Stimulated activated memory B cell treated with anti-CD40 and anti-IgM and Interleukin-4, amounts not matched to agents 10 μg/mL and 1 μg/mL and 100 μg/mL, for 72 hours (primary cell): ENCODE measurements at regions not wholly inside any gene's neighbourhood (a gene's known extent, or its start where the extent isn't known, plus 50 kb on each side); places are given as distances from the start of the nearest gene placed in this dataset.
"Not testable (repeated sequence)": the region's sequence is repeated elsewhere in the genome, so short reads cannot be mapped to it uniquely, and the experiment has no call there.

Experiments used
- ATAC-seq: fragments of 150-1000 bp; cut with Tn5 transposase; 2 replicates; pipeline ENCODE4 v1.10.0; 2021
- H3K27ac Mint-ChIP-seq: one replicate; pipeline ENCODE4 v1.8.0; 2022; ENCODE audit warnings: mild to moderate bottlenecking, mixed read lengths
- H3K27me3 Mint-ChIP-seq: one replicate; pipeline ENCODE4 v1.8.0; 2022; ENCODE audit warnings: mixed read lengths
- H3K36me3 Mint-ChIP-seq: one replicate; pipeline ENCODE4 v1.8.0; 2022; ENCODE audit warnings: mixed read lengths
- H3K4me1 Mint-ChIP-seq: one replicate; pipeline ENCODE4 v1.8.0; 2022; ENCODE audit warnings: mixed read lengths
- H3K4me3 Mint-ChIP-seq: one replicate; pipeline ENCODE4 v1.8.0; 2022; ENCODE audit warnings: mild to moderate bottlenecking, moderate library complexity, mixed read lengths
- H3K9me3 Mint-ChIP-seq: one replicate; pipeline ENCODE4 v1.8.0; 2022; ENCODE audit warnings: mixed read lengths

GRCh38 chr18:39186008-39186407, 1620.4 kb upstream of the CELF4 start:
- no peaks in the 10 kb centered on the region for H3K27me3 Mint-ChIP-seq
- H3K4me3 Mint-ChIP-seq, result no peak overlapping the region
- no peak for ATAC-seq
- H3K4me1 Mint-ChIP-seq, result no peaks in the 10 kb centered on the region
- no peaks in the 10 kb centered on the region for H3K9me3 Mint-ChIP-seq
- H3K36me3 Mint-ChIP-seq, result no peaks in the 10 kb centered on the region
- H3K27ac Mint-ChIP-seq, result no peak overlapping the region

- Mint-ChIP-seq H3K27ac (no peak overlapping the region), H3K27me3 (no peaks in the 10 kb centered on the region), H3K4me3 (no peak overlapping the region), H3K36me3 (no peaks in the 10 kb centered on the region), H3K9me3 (no peaks in the 10 kb centered on the region), H3K4me1 (no peaks in the 10 kb centered on the region)
- no peak for ATAC-seq
These were observed 1618.6 kb upstream of the CELF4 start for GRCh38 chr18:39184176-39184575.

GRCh38 chr18:39178166-39178565, 1612.6 kb upstream of the CELF4 start:
- no peaks in the 10 kb centered on the region for H3K36me3 Mint-ChIP-seq
- no peaks in the 10 kb centered on the region for H3K27me3 Mint-ChIP-seq
- no peak overlapping the region for H3K27ac Mint-ChIP-seq
- no peaks in the 10 kb centered on the region for H3K4me1 Mint-ChIP-seq
- H3K9me3 Mint-ChIP-seq, result no peaks in the 10 kb centered on the region
- no peak for ATAC-seq
- no peak overlapping the region for H3K4me3 Mint-ChIP-seq

- Mint-ChIP-seq H3K9me3 (peaks cover 3% of the 10 kb centered on the region), H3K4me1 (no peaks in the 10 kb centered on the region), H3K4me3 (no peak overlapping the region), H3K27me3 (no peaks in the 10 kb centered on the region), H3K27ac (no peak overlapping the region), H3K36me3 (no peaks in the 10 kb centered on the region)
- no peak for ATAC-seq
These were observed 1607.3 kb upstream of the CELF4 start for GRCh38 chr18:39172695-39173421.

- Mint-ChIP-seq H3K4me1 (no peaks in the 10 kb centered on the region), H3K27me3 (no peaks in the 10 kb centered on the region)
These were observed 1603.1 kb upstream of the CELF4 start for GRCh38 chr18:39168723-39169122.

DNA sequence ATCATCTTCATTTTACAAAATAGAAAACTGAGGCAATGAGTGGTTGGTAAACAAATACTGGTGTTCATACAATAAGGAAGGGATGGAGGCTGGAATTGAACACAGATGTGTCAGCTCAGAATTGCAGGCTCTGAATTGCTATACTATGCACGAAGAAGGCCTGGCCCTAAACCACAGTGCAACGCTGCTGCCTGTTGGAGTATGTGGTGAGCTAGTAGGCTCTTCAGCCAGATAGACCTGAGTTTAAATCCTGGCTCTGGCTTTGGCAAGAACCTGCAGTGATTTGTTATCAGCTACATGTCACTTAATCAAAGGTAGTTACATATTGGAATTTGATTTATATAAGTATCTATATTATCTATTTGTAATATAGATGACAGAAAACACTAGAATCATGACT, 1602.4 kb upstream of the CELF4 start:
- Mint-ChIP-seq H3K4me1 (no peaks in the 10 kb centered on the region), H3K4me3 (no peak overlapping the region), H3K9me3 (peaks cover 8% of the 10 kb centered on the region), H3K27me3 (no peaks in the 10 kb centered on the region), H3K27ac (no peak overlapping the region), H3K36me3 (no peaks in the 10 kb centered on the region)
- ATAC-seq, result no peak

More at GRCh38 chr18:39168723-39169122, 1603.1 kb upstream of the CELF4 start:
- H3K9me3 Mint-ChIP-seq, result peaks cover 8% of the 10 kb centered on the region
- no peaks in the 10 kb centered on the region for H3K36me3 Mint-ChIP-seq
- no peak overlapping the region for H3K4me3 Mint-ChIP-seq
- ATAC-seq, result no peak
- no peak overlapping the region for H3K27ac Mint-ChIP-seq

- H3K4me3 Mint-ChIP-seq, result no peak overlapping the region
- H3K36me3 Mint-ChIP-seq, result no peaks in the 10 kb centered on the region
- no peaks in the 10 kb centered on the region for H3K27me3 Mint-ChIP-seq
- H3K27ac Mint-ChIP-seq, result no peak overlapping the region
- no peaks in the 10 kb centered on the region for H3K4me1 Mint-ChIP-seq
- ATAC-seq, result no peak
- H3K9me3 Mint-ChIP-seq, result peaks cover 8% of the 10 kb centered on the region
These were observed 1601.2 kb upstream of the CELF4 start for GRCh38 chr18:39166776-39167175.

DNA sequence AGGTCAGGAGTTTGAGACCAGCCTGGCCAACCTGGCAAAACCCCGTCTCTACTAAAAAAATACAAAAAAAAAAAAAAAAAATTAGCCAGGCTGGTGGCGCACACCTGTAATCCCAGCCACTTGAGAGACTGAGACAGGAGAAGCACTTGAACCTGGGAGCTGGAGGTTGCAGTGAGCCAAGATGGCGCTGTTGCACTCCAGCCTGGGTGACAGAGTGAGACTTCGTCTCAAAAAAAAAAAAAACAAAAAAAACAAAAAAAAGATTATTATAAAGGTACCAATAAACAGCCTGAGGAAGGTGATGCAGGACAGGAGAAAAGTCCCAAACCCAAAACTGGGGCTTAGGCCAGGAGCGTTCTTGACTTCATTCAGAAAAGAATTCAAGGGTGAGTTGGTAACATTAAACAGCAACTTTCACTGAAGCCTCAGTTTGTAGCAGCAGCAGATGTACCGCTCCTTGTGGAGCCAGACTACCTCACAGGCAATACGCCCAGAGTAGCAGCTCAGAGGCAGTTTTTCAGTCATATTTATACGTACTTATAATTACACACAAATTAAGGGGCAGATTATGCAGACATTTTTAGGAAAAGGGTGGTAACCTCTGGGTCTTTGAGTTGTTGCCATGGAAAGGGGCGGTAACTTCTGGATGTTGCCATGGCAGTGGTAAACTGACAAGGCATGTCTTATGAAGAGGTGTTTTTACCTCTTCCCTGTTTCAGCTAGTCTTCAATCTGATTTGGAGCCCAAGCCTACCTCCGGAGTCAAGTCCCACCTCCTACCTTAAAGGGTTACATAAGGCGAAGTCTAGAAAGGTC, 1596.6 kb upstream of the CELF4 start:
- H3K9me3 Mint-ChIP-seq, result peaks cover 9% of the 10 kb centered on the region
- H3K27me3 Mint-ChIP-seq, result no peaks in the 10 kb centered on the region
- no peak overlapping the region for H3K4me3 Mint-ChIP-seq
- H3K27ac Mint-ChIP-seq, result no peak overlapping the region
- H3K4me1 Mint-ChIP-seq, result no peaks in the 10 kb centered on the region
- no peaks in the 10 kb centered on the region for H3K36me3 Mint-ChIP-seq
- no peak for ATAC-seq

GRCh38 chr18:39149211-39149806, 1583.7 kb upstream of the CELF4 start:
- Mint-ChIP-seq H3K9me3 (peaks cover 10% of the 10 kb centered on the region), H3K4me1 (no peaks in the 10 kb centered on the region), H3K36me3 (no peaks in the 10 kb centered on the region), H3K27me3 (no peaks in the 10 kb centered on the region), H3K4me3 (no peak overlapping the region), H3K27ac (no peak overlapping the region)
- ATAC-seq, result no peak

GRCh38 chr18:39134255-39134654, 1568.7 kb upstream of the CELF4 start:
- no peak overlapping the region for H3K27ac Mint-ChIP-seq
- no peak for ATAC-seq
- no peaks in the 10 kb centered on the region for H3K4me1 Mint-ChIP-seq
- no peak overlapping the region for H3K4me3 Mint-ChIP-seq
- no peaks in the 10 kb centered on the region for H3K36me3 Mint-ChIP-seq
- H3K27me3 Mint-ChIP-seq, result no peaks in the 10 kb centered on the region
- peaks cover 8% of the 10 kb centered on the region for H3K9me3 Mint-ChIP-seq

DNA sequence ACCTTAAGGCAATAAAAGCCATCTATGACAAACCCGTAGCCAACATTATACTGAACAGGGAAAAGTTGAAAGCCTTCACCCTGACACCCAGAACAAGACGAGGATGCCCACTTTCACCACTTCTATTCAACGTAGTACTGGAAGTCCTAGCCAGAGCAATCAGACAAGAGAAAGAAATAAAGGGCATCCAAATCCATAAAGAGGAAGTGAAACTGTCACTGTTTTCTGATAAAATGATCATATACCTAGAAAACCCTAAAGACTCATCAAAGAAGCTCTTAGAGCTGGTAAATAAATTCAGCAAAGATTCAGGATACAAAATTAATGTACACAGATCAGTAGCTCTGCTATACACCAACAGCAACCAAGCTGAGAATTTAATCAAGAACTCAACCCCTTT, 1561.9 kb upstream of the CELF4 start:
- H3K27ac Mint-ChIP-seq, ATAC-seq, H3K27me3 Mint-ChIP-seq, H3K4me1 Mint-ChIP-seq, H3K36me3 Mint-ChIP-seq, H3K4me3 Mint-ChIP-seq: not testable (repeated sequence)
- H3K9me3 Mint-ChIP-seq, result peaks cover 11% of the 10 kb centered on the region

- H3K9me3 Mint-ChIP-seq, result peaks cover 3% of the 10 kb centered on the region
- no peaks in the 10 kb centered on the region for H3K36me3 Mint-ChIP-seq
- no peak overlapping the region for H3K4me3 Mint-ChIP-seq
- no peaks in the 10 kb centered on the region for H3K4me1 Mint-ChIP-seq
- H3K27me3 Mint-ChIP-seq, result no peaks in the 10 kb centered on the region
- ATAC-seq, result no peak
- no peak overlapping the region for H3K27ac Mint-ChIP-seq
These were observed 1548.2 kb upstream of the CELF4 start for GRCh38 chr18:39113790-39114189.

GRCh38 chr18:39105104-39105503, 1539.5 kb upstream of the CELF4 start:
- Mint-ChIP-seq H3K27me3 (no peaks in the 10 kb centered on the region), H3K4me3 (no peak overlapping the region), H3K36me3 (no peaks in the 10 kb centered on the region), H3K27ac (no peak overlapping the region), H3K9me3 (peaks cover 3% of the 10 kb centered on the region), H3K4me1 (no peaks in the 10 kb centered on the region)
- ATAC-seq, result no peak

- peaks cover 3% of the 10 kb centered on the region for H3K9me3 Mint-ChIP-seq
- H3K4me1 Mint-ChIP-seq, result no peaks in the 10 kb centered on the region
- no peaks in the 10 kb centered on the region for H3K27me3 Mint-ChIP-seq
- no peak overlapping the region for H3K4me3 Mint-ChIP-seq
- H3K36me3 Mint-ChIP-seq, result no peaks in the 10 kb centered on the region
- no peak overlapping the region for H3K27ac Mint-ChIP-seq
- no peak for ATAC-seq
These were observed 1507.4 kb upstream of the CELF4 start for GRCh38 chr18:39072970-39073369.

DNA sequence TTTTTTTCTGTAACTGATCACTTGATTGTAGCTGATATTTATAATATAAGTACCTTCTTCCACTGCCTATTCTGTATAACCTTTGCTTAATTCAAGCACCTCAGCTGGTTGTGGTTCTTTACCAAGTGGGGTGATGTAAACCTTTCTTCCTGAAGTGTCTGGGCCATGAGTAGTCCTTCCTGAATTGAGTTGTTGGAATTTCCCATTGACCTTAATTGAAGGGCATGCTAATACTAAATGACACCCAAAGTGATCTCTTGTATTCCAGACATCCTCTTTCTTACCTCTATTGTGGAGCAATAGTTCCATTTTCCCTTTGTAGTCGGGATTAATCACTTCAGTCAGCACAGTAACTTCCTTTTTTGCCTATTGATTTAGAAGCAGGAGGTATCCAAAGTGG, 1496.8 kb upstream of the CELF4 start:
- no peak for ATAC-seq
- no peak overlapping the region for H3K4me3 Mint-ChIP-seq
- H3K27me3 Mint-ChIP-seq, result no peaks in the 10 kb centered on the region
- no peak overlapping the region for H3K27ac Mint-ChIP-seq
- no peaks in the 10 kb centered on the region for H3K36me3 Mint-ChIP-seq
- H3K4me1 Mint-ChIP-seq, result no peaks in the 10 kb centered on the region
- peaks cover 7% of the 10 kb centered on the region for H3K9me3 Mint-ChIP-seq
